Neuronal stem cell (in vitro differentiated cells): ENCODE measurements at regions not wholly inside any gene's neighbourhood (a gene's known extent, or its start where the extent isn't known, plus 50 kb on each side); places are given as distances from the start of the nearest gene placed in this dataset.

Source experiments
- DNase-seq: peaks from one replicate; pipeline ENCODE4 v3.0.0-alpha.2; 2013; ENCODE audit warnings: low spot score
- H2AFZ ChIP-seq: one replicate; pipeline ENCODE4 v1.6.1; 2013; ENCODE audit warnings: mild to moderate bottlenecking, low read length, inconsistent platforms
- H2AK5ac ChIP-seq: 2 replicates; pipeline ENCODE4 v1.6.1; 2013; ENCODE audit warnings: low read depth, mild to moderate bottlenecking, inconsistent platforms, low read length, moderate library complexity, mixed read lengths
- H2BK120ac ChIP-seq: 2 replicates; pipeline ENCODE4 v1.6.1; 2013; ENCODE audit warnings: low read depth, mild to moderate bottlenecking, inconsistent platforms, low read length, moderate library complexity, mixed read lengths
- H2BK12ac ChIP-seq: one replicate; pipeline ENCODE4 v1.6.1; 2013; ENCODE audit warnings: low read length, inconsistent platforms
- H2BK15ac ChIP-seq: 2 replicates; pipeline ENCODE4 v1.6.1; 2013; ENCODE audit warnings: mild to moderate bottlenecking, low read length, inconsistent platforms, mixed read lengths
- H2BK5ac ChIP-seq: one replicate; pipeline ENCODE4 v1.6.1; 2013; ENCODE audit warnings: inconsistent platforms, mild to moderate bottlenecking, low read length, moderate library complexity
- H3K14ac ChIP-seq: one replicate; pipeline ENCODE4 v1.6.1; 2013; ENCODE audit warnings: low read length, inconsistent platforms
- H3K18ac ChIP-seq: 2 replicates; pipeline ENCODE4 v1.6.1; 2013; ENCODE audit warnings: low read length, inconsistent platforms
- H3K23ac ChIP-seq: 2 replicates; pipeline ENCODE4 v1.6.1; 2013; ENCODE audit warnings: low read depth, mild to moderate bottlenecking, mixed read lengths, low read length, inconsistent platforms; ENCODE audit not compliant: poor library complexity
- H3K27ac ChIP-seq: replicated peaks from 3 replicates; pipeline ENCODE4 v1.5.1; 2013; ENCODE audit warnings: low read length, inconsistent platforms
- H3K27me3 ChIP-seq, 3 experiments: 2 replicates each; pipeline ENCODE4 v1.6.1; 2013; ENCODE audit warnings: low read length in 3 of 3, mild to moderate bottlenecking in 2 of 3, inconsistent platforms in 1 of 3, low read depth in 1 of 3, mixed read lengths in 1 of 3, moderate library complexity in 1 of 3; ENCODE audit not compliant: control insufficient read depth in 3 of 3, insufficient read depth in 3 of 3
- H3K36me3 ChIP-seq, 2 donors: replicated peaks in 1 of 2; 2 replicates each; pipeline ENCODE4 v1.6.1; 2013; ENCODE audit warnings: low read length in 2 of 2; ENCODE audit not compliant: control insufficient read depth in 2 of 2, insufficient read depth in 2 of 2
- H3K4ac ChIP-seq: 2 replicates; pipeline ENCODE4 v1.6.1; 2013; ENCODE audit warnings: inconsistent platforms, mild to moderate bottlenecking, low read length, moderate library complexity
- H3K4me1 ChIP-seq, 2 donors: 1 replicate in 1 of 2; 2 replicates in 1 of 2; pipeline ENCODE4 v1.6.1; 2013; ENCODE audit warnings: low read length in 2 of 2, low read depth in 1 of 2; ENCODE audit not compliant: control insufficient read depth in 2 of 2, insufficient read depth in 1 of 2
- H3K4me2 ChIP-seq: one replicate; pipeline ENCODE4 v1.6.1; 2013; ENCODE audit warnings: mild to moderate bottlenecking, low read length, inconsistent platforms; ENCODE audit not compliant: insufficient read depth, poor library complexity, severe bottlenecking
- H3K4me3 ChIP-seq, 2 donors: 2 replicates each; pipeline ENCODE4 v1.5.1; 2013; ENCODE audit warnings: low read length in 2 of 2, mild to moderate bottlenecking in 2 of 2, inconsistent platforms in 1 of 2, moderate library complexity in 1 of 2
- H3K79me1 ChIP-seq: one replicate; pipeline ENCODE4 v1.6.1; 2013; ENCODE audit warnings: low read depth, mild to moderate bottlenecking, inconsistent platforms, low read length, moderate library complexity
- H3K9ac ChIP-seq: one replicate; pipeline ENCODE4 v1.6.1; 2013; ENCODE audit warnings: mild to moderate bottlenecking, low read depth, low read length, inconsistent platforms; ENCODE audit not compliant: poor library complexity
- H3K9me3 ChIP-seq, 2 donors: replicated peaks in 1 of 2; 2 replicates each; pipeline versions ENCODE3 to v1.6.1; 2013; ENCODE audit warnings: low read length in 2 of 2, mild to moderate bottlenecking in 2 of 2, inconsistent platforms in 1 of 2, low read depth in 1 of 2, mixed read lengths in 1 of 2, moderate library complexity in 1 of 2; ENCODE audit not compliant: control insufficient read depth in 2 of 2, insufficient read depth in 1 of 2
- H4K8ac ChIP-seq: one replicate; pipeline ENCODE4 v1.6.1; 2013; ENCODE audit warnings: low read depth, mild to moderate bottlenecking, inconsistent platforms, low read length, moderate library complexity
- H4K91ac ChIP-seq: one replicate; pipeline ENCODE4 v1.6.1; 2013; ENCODE audit warnings: low read length, low read depth, mild to moderate bottlenecking, inconsistent platforms; ENCODE audit not compliant: poor library complexity
- WGBS, 2 donors: extraction: QIAGEN DNeasy Blood & Tissue Kit; methylation state at CpG; one replicate each; pipeline ENCODE4 v1.1.7; 2013; ENCODE audit warnings: missing lambda C conversion rate in 2 of 2, mixed read lengths in 1 of 2; ENCODE audit not compliant: insufficient read length in 2 of 2, insufficient replicate concordance in 1 of 2; ENCODE audit errors: extremely low coverage in 2 of 2; 5-methylcytosine and 5-hydroxymethylcytosine counted together

DNA sequence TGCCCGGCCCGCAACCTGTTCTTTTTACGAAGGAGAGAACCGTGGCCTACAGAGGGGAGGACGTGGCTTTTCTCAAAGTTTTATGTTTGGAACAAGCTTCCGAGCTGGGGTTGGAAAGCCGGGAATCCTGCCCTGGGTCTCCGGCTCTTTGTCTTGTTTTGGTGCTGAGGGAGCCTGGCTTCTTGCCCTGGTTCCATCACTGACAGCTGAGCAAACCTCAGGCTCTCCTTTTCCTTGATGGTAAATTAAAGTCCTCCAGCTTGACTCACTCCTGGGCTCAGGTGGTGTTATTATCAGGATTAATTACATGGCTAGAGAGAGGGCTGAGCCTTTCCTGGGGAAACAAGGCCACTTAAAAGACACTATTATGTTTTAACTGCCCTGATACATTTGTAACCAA is 289.5 kb upstream of the RGMA start:
- peaks cover 0 to 82% of the 10 kb centered on the region in 2 donors for H3K36me3 ChIP-seq
- no peak overlapping the region for H2BK120ac ChIP-seq
- H2BK12ac ChIP-seq: no peak overlapping the region
- H3K14ac ChIP-seq: no peak overlapping the region
- H3K4me2 ChIP-seq: no peak overlapping the region
- peaks cover 7 to 10% of the 10 kb centered on the region in 2 donors for H3K4me1 ChIP-seq
- no peaks in the 10 kb centered on the region for H3K27me3 ChIP-seq
- H2BK5ac ChIP-seq: no peak overlapping the region
- H3K79me1 ChIP-seq: no peaks in the 10 kb centered on the region
- no peak overlapping the region for H3K23ac ChIP-seq
- peak overlapping the region; percentile 11 for H3K18ac ChIP-seq
- H3K4me3 ChIP-seq: no peak overlapping the region
- WGBS, 2 donors: no CpG with 5 or more reads among the region's 8 CpGs
- H3K9me3 ChIP-seq: peaks cover 2 to 17% of the 10 kb centered on the region in 2 donors
- H4K8ac ChIP-seq: no peak overlapping the region
- H2AK5ac ChIP-seq: no peak overlapping the region
- no peak overlapping the region for H2AFZ ChIP-seq
- H3K9ac ChIP-seq: no peak overlapping the region
- no peak overlapping the region for H3K27ac ChIP-seq
- no peak overlapping the region for H2BK15ac ChIP-seq
- DNase-seq: no peak
- no peak overlapping the region for H3K4ac ChIP-seq
- no peak overlapping the region for H4K91ac ChIP-seq

DNA sequence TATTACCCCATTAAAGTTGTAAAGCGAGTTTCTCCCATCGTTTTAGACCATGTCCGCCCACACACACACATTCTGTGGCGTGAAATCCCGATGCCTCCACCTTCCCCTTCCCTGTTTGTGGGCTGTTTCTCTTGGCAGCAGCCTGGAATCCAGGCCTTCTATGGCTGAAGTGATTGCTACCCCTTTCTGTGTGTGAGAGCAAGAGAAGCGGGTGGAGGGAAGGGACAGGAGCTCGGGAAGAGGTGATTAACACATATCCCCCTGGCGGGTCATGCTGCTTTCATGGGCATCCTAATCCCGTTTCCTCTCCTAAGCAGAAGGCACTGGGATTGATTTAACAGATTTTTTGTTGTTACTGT is 283.8 kb upstream of the RGMA start:
- Histone ChIP-seq H2AK5ac (no peak overlapping the region), H2BK5ac (no peak overlapping the region), H3K9ac (no peak overlapping the region), H2BK120ac (no peak overlapping the region), H3K4me2 (no peak overlapping the region), H3K23ac (no peak overlapping the region), H3K36me3 (peaks cover 1 to 79% of the 10 kb centered on the region in 2 donors), H4K8ac (no peak overlapping the region), H3K14ac (peak overlapping the region; percentile 47), H3K4ac (no peak overlapping the region), H3K27ac (no peak overlapping the region), H2BK15ac (no peak overlapping the region), H3K18ac (peak overlapping the region; percentile 31), H3K79me1 (no peaks in the 10 kb centered on the region), H4K91ac (no peak overlapping the region), H3K4me1 (peaks cover 0 to 12% of the 10 kb centered on the region in 2 donors), H3K4me3 (no peak overlapping the region), H3K9me3 (peaks cover 2 to 33% of the 10 kb centered on the region in 2 donors), H3K27me3 (no peaks in the 10 kb centered on the region), H2BK12ac (no peak overlapping the region), H2AFZ (no peak overlapping the region)
- WGBS, 2 donors: no CpG with 5 or more reads among the region's 9 CpGs
- no peak for DNase-seq

DNA sequence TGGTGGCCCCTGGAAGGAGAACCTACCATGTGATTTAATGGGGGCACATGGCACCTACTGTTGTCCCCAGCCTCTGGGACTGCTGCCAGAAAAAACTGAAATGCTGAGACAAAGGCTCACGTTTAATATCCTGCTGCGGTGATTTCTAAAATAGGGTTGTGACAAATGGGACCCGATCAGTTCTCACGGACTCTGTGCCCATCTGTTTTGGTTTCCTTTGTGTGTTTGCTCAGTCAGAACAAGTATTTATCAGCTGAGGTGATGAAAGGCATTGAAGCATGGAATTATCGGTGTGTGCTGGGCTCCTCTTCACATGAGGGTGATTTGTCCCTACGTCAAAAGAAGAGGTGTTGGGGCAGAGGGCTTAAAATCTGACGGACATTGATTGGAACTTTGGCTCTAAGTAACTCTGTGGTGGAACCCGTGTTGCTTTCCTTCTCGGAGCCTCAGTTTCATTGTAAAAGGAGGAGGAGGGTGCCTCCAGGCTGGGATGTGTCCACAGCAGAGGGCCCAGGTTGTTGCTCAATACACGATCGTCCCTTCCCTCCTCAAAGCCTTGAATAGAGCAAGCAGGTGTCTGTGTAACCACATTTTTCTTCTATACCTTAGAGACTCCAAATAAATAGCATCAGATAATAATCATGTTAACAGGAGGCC is 283.3 kb upstream of the RGMA start:
- no peak overlapping the region for H2BK5ac ChIP-seq
- H3K79me1 ChIP-seq: no peaks in the 10 kb centered on the region
- H3K36me3 ChIP-seq: peaks cover 1 to 75% of the 10 kb centered on the region in 2 donors
- peaks cover 0 to 12% of the 10 kb centered on the region in 2 donors for H3K4me1 ChIP-seq
- H4K91ac ChIP-seq: no peak overlapping the region
- no peak overlapping the region for H2AK5ac ChIP-seq
- no peak overlapping the region for H2BK120ac ChIP-seq
- no peak overlapping the region for H3K4ac ChIP-seq
- H3K23ac ChIP-seq: no peak overlapping the region
- no peak for DNase-seq
- H2AFZ ChIP-seq: no peak overlapping the region
- H4K8ac ChIP-seq: no peak overlapping the region
- H3K27me3 ChIP-seq: no peaks in the 10 kb centered on the region
- WGBS, 2 donors: no CpG with 5 or more reads among the region's 11 CpGs
- no peak overlapping the region for H2BK12ac ChIP-seq
- no peak overlapping the region for H3K14ac ChIP-seq
- no peak overlapping the region for H3K9ac ChIP-seq
- H3K4me3 ChIP-seq: no peak overlapping the region
- no peak overlapping the region for H3K27ac ChIP-seq
- H3K9me3 ChIP-seq: peaks cover 2 to 32% of the 10 kb centered on the region in 2 donors
- H3K18ac ChIP-seq: peak overlapping the region; percentile 76
- no peak overlapping the region for H3K4me2 ChIP-seq
- H2BK15ac ChIP-seq: no peak overlapping the region

DNA sequence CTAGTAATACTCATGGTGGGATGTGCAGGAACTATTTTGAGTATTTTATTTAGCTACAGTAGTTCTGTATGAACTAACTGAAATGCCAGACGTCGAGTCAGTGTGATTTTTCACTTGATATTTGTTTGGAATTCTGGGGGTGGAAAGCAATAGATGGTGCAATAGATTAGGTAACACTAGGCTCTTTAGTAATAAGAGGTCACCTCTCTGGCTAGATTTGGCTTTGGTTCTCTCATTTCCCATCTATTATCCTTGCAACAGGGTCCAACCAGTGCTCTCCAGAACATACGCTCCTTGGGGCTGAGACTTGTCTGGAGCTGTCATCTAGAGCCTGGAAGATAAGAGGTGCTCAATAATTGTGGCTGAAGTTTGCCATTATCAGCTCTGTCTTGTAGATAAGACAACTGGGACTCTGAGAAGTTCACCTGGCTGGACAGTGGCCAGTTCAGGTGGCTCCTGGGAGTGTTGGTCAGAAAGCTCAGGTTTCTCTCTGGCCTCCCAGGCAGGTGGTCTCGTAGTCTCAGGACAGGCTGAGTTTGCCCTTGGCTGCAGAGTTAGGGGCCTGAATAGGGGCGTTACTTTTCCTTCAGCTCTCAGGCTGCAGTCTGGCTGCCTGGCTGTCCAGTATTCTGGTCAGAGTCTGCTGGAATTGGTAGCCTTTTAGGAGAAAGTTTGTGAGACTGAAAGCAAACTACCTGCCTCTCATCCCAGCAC is 277.5 kb upstream of the RGMA start:
- Histone ChIP-seq H3K9me3 (peaks cover 0 to 17% of the 10 kb centered on the region in 2 donors), H3K23ac (no peak overlapping the region), H3K4me3 (no peak overlapping the region), H3K4me1 (peaks cover 26 to 38% of the 10 kb centered on the region in 2 donors), H3K79me1 (no peaks in the 10 kb centered on the region), H4K8ac (no peak overlapping the region), H3K9ac (no peak overlapping the region), H2BK12ac (no peak overlapping the region), H4K91ac (no peak overlapping the region), H3K27ac (peak overlapping the region; percentile 39), H2BK5ac (no peak overlapping the region), H3K36me3 (peaks cover 0 to 34% of the 10 kb centered on the region in 2 donors), H3K14ac (no peak overlapping the region), H3K4me2 (no peak overlapping the region), H2BK120ac (no peak overlapping the region), H2AK5ac (peak overlapping the region; percentile 41), H2BK15ac (no peak overlapping the region), H3K18ac (peak overlapping the region; percentile 58), H2AFZ (no peak overlapping the region), H3K27me3 (no peaks in the 10 kb centered on the region), H3K4ac (no peak overlapping the region)
- no peak for DNase-seq
- WGBS, 2 donors: no CpG with 5 or more reads among the region's 5 CpGs
